ENCODE measurements at regions not wholly inside any gene's neighbourhood (a gene's known extent, or its start where the extent isn't known, plus 50 kb on each side); places are given as distances from the start of the nearest gene placed in this dataset.

DNA sequence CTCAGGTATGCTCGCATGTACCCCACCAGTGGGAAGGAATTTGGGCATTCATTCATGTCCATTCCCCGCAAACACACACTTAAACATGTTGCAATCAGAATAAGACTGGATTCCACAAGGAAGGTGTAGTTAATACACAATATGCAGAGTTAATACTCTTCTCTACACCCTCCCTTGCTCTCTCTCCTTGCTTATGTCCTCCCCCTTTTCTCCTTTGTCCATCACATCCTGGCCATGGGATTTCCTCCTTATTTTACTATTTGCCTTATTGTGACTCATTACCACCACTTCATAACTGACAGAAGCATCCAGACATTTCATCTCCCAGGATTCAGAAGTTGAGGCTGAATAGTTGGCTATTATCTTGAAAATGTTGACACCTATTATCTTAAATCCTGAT lies 473.8 kb upstream of the SPHKAP start:
- no peak for DNase-seq (ENCODE audit: low spot score in 2 of 2, unreplicated experiment in 2 of 2)
- Mint-ChIP-seq H3K4me1 (peaks cover 6% of the 10 kb centered on the region), H3K27me3 (ENCODE audit: low read depth) (no peaks in the 10 kb centered on the region), H3K27ac (no peak overlapping the region), H3K9me3 (peaks cover 5% of the 10 kb centered on the region), H3K36me3 (no peaks in the 10 kb centered on the region), H3K4me3 (no peak overlapping the region)
- TF ChIP-seq, protein P1, sequence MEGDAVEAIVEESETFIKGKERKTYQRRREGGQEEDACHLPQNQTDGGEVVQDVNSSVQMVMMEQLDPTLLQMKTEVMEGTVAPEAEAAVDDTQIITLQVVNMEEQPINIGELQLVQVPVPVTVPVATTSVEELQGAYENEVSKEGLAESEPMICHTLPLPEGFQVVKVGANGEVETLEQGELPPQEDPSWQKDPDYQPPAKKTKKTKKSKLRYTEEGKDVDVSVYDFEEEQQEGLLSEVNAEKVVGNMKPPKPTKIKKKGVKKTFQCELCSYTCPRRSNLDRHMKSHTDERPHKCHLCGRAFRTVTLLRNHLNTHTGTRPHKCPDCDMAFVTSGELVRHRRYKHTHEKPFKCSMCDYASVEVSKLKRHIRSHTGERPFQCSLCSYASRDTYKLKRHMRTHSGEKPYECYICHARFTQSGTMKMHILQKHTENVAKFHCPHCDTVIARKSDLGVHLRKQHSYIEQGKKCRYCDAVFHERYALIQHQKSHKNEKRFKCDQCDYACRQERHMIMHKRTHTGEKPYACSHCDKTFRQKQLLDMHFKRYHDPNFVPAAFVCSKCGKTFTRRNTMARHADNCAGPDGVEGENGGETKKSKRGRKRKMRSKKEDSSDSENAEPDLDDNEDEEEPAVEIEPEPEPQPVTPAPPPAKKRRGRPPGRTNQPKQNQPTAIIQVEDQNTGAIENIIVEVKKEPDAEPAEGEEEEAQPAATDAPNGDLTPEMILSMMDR (IDR thresholded peaks at IDR 0.05; ENCODE audit: unreplicated experiment), result no peak

DNA sequence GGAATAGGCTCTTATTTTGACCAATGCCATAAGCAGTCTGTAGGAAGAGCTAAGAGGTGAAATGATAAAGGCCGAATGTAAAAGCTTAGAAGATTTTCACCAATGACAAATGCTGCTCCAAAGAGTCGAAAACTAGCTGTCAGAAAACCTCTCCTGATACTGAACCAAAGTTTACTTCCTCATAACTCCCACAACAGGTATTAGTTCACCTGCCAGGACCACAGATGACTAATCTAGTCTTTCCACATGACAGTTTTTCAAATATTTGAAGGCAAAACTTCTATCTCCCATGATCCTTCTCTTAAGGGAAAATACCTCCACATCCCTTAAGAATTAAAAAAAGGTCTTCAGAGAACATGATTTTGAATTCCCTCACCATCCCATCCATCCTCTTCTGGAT lies 473.2 kb upstream of the SPHKAP start:
- Mint-ChIP-seq H3K27ac (no peak overlapping the region), H3K9me3 (peaks cover 5% of the 10 kb centered on the region), H3K36me3 (no peaks in the 10 kb centered on the region), H3K4me3 (no peak overlapping the region), H3K4me1 (peaks cover 6% of the 10 kb centered on the region), H3K27me3 (ENCODE audit: low read depth) (no peaks in the 10 kb centered on the region)
- DNase-seq (ENCODE audit: low spot score in 2 of 2, unreplicated experiment in 2 of 2), result no peak
- TF ChIP-seq, protein P1 (IDR thresholded peaks at IDR 0.05; ENCODE audit: unreplicated experiment), result no peak

DNA sequence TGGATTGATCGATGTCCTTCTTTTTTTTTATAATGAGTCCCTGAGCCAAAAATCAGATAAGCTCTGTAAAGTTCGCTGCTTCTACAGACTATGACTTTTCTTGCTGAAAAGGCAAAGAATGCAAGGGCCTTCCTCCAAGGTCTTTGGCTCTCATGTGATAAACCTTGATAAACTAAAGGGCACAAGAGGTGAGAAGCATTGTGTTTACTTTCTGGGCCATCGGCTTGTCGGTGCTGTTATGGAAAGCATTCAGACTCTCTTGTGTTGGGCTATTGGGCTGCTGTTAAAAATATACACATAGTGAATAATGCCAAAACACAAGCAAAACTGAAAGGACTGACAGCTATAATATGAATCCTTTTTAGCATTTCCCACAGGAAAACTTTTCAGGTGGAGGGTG lies 472.4 kb upstream of the SPHKAP start:
- TF ChIP-seq, protein P1 (IDR thresholded peaks at IDR 0.05; ENCODE audit: unreplicated experiment), result no peak
- H3K4me3 Mint-ChIP-seq, result no peak overlapping the region

DNA sequence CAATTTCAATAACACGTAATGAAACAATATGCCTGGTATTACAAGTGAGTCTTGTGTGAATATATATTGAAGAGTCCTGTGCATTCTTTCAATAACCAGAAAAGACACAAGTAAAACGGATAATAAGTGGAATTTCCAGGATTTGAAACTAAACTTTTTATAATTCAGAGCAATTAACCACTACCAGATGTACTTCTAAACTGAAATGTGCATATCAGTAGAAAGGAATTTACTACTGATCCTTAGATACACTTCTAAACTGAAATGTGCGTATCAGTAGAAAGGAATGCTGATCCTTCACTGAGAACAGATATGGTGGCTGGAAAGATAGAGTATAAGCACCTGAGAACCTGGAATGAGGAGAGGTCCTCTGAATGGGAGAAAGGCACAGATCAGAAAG lies 470.9 kb upstream of the SPHKAP start:
- Mint-ChIP-seq H3K27me3 (ENCODE audit: low read depth) (no peaks in the 10 kb centered on the region), H3K27ac (no peak overlapping the region), H3K9me3 (peaks cover 5% of the 10 kb centered on the region), H3K4me3 (no peak overlapping the region), H3K36me3 (no peaks in the 10 kb centered on the region), H3K4me1 (peaks cover 6% of the 10 kb centered on the region)
- no peak for DNase-seq (ENCODE audit: low spot score in 2 of 2, unreplicated experiment in 2 of 2)
- TF ChIP-seq, protein P1 (IDR thresholded peaks at IDR 0.05; ENCODE audit: unreplicated experiment), result no peak

More for the DNA sequence above, 472.4 kb upstream of the SPHKAP start:
- Mint-ChIP-seq H3K27me3 (ENCODE audit: low read depth) (no peaks in the 10 kb centered on the region), H3K27ac (no peak overlapping the region), H3K36me3 (no peaks in the 10 kb centered on the region), H3K9me3 (peaks cover 5% of the 10 kb centered on the region), H3K4me1 (peaks cover 6% of the 10 kb centered on the region)
- DNase-seq (ENCODE audit: low spot score in 2 of 2, unreplicated experiment in 2 of 2), result no peak

DNA sequence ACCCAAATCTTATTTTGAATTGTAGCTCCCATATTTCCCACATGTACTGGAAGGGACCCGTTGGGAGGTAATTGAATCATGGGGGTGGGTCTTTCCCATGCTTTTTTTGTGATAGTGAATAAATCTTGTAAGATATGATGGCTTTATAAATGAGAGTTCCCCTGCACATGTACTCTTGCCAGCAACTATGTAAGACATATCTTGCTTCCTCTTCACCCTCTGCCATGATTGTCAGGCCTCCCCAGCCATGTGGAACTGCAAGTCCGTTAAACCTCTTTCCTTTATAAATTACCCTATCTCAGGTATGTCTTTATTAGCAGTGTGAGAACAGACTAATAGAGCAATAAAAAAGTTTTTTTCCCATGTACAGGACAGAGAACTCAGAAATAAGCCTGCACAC lies 468.4 kb upstream of the SPHKAP start:
- peaks cover 6% of the 10 kb centered on the region for H3K4me1 Mint-ChIP-seq
- peaks cover 5% of the 10 kb centered on the region for H3K9me3 Mint-ChIP-seq
- H3K27ac Mint-ChIP-seq, result no peak overlapping the region
- no peak for DNase-seq (ENCODE audit: low spot score in 2 of 2, unreplicated experiment in 2 of 2)
- no peak overlapping the region for H3K4me3 Mint-ChIP-seq
- no peaks in the 10 kb centered on the region for H3K27me3 Mint-ChIP-seq (ENCODE audit: low read depth)
- H3K36me3 Mint-ChIP-seq, result no peaks in the 10 kb centered on the region
- TF ChIP-seq, protein P1 (IDR thresholded peaks at IDR 0.05; ENCODE audit: unreplicated experiment), result no peak

DNA sequence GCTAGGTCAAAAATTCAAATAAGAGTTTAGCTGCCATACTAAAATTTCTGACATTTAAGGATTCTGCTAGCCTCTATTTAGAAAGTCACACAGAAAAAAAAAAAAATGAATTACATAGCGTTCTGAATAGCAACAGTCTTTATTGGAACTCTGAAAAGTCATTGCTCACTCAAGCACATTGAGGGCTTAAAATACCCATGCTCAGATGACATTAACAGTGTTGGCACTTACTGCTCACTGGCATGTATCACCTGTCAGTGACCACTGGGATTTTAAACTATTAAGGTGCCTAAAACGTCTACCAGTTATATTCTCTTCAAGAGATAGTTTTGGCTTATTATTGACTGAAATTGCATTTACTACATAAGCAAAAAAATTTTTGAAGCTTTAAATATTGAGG lies 468.0 kb upstream of the SPHKAP start:
- peaks cover 6% of the 10 kb centered on the region for H3K4me1 Mint-ChIP-seq
- H3K27me3 Mint-ChIP-seq (ENCODE audit: low read depth), result no peaks in the 10 kb centered on the region
- no peak for DNase-seq (ENCODE audit: low spot score in 2 of 2, unreplicated experiment in 2 of 2)
- TF ChIP-seq, protein P1 (IDR thresholded peaks at IDR 0.05; ENCODE audit: unreplicated experiment), result no peak
- no peak overlapping the region for H3K4me3 Mint-ChIP-seq
- peaks cover 5% of the 10 kb centered on the region for H3K9me3 Mint-ChIP-seq
- no peak overlapping the region for H3K27ac Mint-ChIP-seq
- H3K36me3 Mint-ChIP-seq, result no peaks in the 10 kb centered on the region

Data from mesothelial cell of epicardium (in vitro differentiated cells).